ENCODE measurements at regions not wholly inside any gene's neighbourhood (a gene's known extent, or its start where the extent isn't known, plus 50 kb on each side); places are given as distances from the start of the nearest gene placed in this dataset.

GRCh38 chr13:82614086-82614485, 1268.2 kb downstream of the SLITRK1 start:
- no peak for TF ChIP-seq CTCF (IDR thresholded peaks at IDR 0.05; ENCODE audit: low read depth, low read length)
- no peak overlapping the region for H3K4me3 ChIP-seq (ENCODE audit: low read depth, low read length)

DNA sequence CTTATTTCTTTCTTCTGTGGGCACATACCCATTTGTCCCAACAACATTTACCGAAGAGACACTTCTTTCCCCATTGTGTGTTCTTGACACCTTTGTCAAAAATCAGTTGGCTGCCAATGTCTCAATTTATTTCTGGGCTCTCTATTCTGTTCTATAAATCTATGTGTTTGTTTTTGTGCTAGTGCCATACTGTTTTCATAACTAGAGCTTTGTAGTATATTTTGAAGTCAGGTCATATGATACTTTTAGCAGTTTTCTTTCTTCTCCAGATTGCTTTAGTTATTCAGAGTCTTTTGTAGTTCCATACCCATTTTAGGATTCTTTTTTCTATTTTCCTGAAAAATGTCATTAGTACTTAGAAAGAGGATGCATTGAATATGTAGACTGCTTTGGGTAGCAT, 1276.3 kb downstream of the SLITRK1 start:
- no peak overlapping the region for H3K4me3 ChIP-seq (ENCODE audit: low read depth, low read length)
- TF ChIP-seq CTCF (IDR thresholded peaks at IDR 0.05; ENCODE audit: low read depth, low read length) = no peak

DNA sequence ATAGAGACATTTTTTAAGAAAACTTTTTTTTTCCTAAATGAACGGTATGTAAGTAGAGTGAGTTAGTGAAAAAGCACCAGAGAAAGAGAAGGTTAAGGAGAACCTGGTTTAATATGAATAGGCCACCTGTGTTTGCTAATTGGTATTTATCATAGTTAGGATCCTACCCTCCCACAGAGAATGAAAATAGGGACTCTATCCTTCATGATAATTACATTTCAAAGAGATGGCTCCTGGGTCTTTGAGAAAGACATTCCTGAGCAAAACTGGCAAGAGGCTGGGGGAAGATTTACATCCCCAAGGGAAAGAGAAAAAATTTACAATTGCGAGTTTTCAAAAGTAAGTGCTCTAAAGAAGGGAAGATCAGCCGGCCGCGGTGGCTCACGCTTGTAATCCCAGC, 1284.5 kb downstream of the SLITRK1 start:
- TF ChIP-seq CTCF (IDR thresholded peaks at IDR 0.05; ENCODE audit: low read depth, low read length) = no peak
- no peak overlapping the region for H3K4me3 ChIP-seq (ENCODE audit: low read depth, low read length)

DNA sequence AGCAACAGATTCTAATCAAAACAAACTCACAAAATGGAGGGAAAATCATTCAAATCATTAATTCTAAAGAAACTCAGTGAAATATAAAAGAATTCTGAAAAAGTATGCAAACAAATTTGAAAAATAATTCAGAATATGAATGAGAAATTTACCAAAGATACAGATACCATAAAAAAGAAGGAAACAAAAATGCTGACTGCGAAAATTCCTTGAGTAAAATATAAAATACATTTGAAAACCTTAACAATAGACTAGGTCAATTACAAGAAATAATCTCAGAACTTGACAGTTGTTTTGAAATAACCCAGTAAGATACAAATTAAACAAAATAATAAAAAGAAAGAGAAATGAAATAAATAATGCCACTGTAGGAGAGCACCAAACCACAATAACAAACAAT, 1289.0 kb downstream of the SLITRK1 start:
- no peak overlapping the region for H3K4me3 ChIP-seq (ENCODE audit: low read depth, low read length)
- TF ChIP-seq CTCF (IDR thresholded peaks at IDR 0.05; ENCODE audit: low read depth, low read length) = no peak

- H3K4me3 ChIP-seq (ENCODE audit: low read depth, low read length) = no peak overlapping the region
- TF ChIP-seq CTCF (IDR thresholded peaks at IDR 0.05; ENCODE audit: low read depth, low read length) = no peak
Measured at GRCh38 chr13:82571653-82572052, 1310.6 kb downstream of the SLITRK1 start.

DNA sequence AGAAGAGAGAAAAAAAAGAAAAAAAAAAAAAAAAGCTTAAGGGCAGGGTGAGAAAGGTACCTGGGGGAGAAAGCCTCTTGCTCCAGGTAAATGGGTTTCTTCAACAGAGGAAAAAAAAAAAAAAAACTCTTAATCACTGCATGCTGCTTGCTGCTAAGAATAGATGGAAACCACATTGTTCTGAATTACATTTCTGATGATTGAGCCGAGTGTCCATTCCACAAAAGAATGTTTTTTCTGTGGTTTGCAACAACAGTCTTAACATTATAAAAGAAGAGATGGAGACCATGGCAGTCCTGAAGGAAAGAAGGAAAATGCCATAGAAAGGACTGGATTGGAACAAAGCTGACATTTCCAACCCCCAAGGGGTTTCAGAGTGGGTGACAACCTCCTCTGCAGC, 1312.7 kb downstream of the SLITRK1 start:
- no peak overlapping the region for H3K4me3 ChIP-seq (ENCODE audit: low read depth, low read length)
- TF ChIP-seq CTCF (IDR thresholded peaks at IDR 0.05; ENCODE audit: low read depth, low read length) = no peak

DNA sequence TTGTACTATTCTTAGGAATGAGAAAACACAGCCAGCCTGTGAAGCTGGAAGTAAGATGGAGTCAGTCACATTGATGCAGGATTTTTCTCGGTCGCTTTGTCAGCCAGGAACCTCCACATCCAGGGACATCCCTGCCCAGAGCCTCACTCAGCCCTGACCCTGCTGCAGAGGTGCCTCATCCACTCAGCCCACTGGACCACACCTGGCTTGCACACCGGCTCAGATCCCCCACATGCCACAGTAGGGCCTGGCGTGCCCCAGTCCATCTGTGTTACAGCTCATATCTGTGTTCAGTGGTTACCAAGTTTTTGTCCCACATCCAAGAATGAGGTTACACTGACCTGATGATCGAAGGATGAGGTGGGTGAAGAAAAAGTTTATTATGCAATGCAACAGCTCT, 1315.4 kb downstream of the SLITRK1 start:
- H3K4me3 ChIP-seq (ENCODE audit: low read depth, low read length) = no peak overlapping the region
- TF ChIP-seq CTCF (IDR thresholded peaks at IDR 0.05; ENCODE audit: low read depth, low read length) = no peak

Data from WI38 (cell line).